ENCODE measurements at regions not wholly inside any gene's neighbourhood (a gene's known extent, or its start where the extent isn't known, plus 50 kb on each side); places are given as distances from the start of the nearest gene placed in this dataset.

GRCh38 chr5:158027806-158028775 is 169.1 kb upstream of the CLINT1 start:
- H3K27me3 ChIP-seq = peaks cover 0 to 10% (median 0%) of the 10 kb centered on the region in 3 donors
- peak in 1 of 2 donors; percentile 65 for DNase-seq
- H3K27ac ChIP-seq = no peak overlapping the region
- WGBS, 5 donors = 29 to 51% (median 40%) methylated on average over 5 of the region's 5 CpGs
- intact Hi-C loops (cut with DNase I; ENCODE audit: low total_unique reads) = no loop called here
- TF ChIP-seq EP300 (IDR thresholded peaks at IDR 0.05) = no peak
- no peak for TF ChIP-seq POLR2AphosphoS5 (IDR thresholded peaks at IDR 0.05)
- no peak for TF ChIP-seq CTCF (IDR thresholded peaks at IDR 0.05)
- TF ChIP-seq POLR2A (IDR thresholded peaks at IDR 0.05) = no peak
- H3K36me3 ChIP-seq = no peaks in the 10 kb centered on the region
- H3K9me3 ChIP-seq = no peaks in the 10 kb centered on the region
- no peak overlapping the region for H3K4me3 ChIP-seq
- H3K4me1 ChIP-seq = no peaks in the 10 kb centered on the region

- Histone ChIP-seq H3K36me3 (no peaks in the 10 kb centered on the region), H3K4me3 (no peak overlapping the region), H3K9me3 (no peaks in the 10 kb centered on the region), H3K27me3 (peaks cover 0 to 10% (median 0%) of the 10 kb centered on the region in 3 donors), H3K4me1 (no peaks in the 10 kb centered on the region), H3K27ac (no peak overlapping the region)
- no peak for TF ChIP-seq EP300 (IDR thresholded peaks at IDR 0.05)
- no peak for TF ChIP-seq CTCF (IDR thresholded peaks at IDR 0.05)
- no peak for TF ChIP-seq POLR2AphosphoS5 (IDR thresholded peaks at IDR 0.05)
- no peak for TF ChIP-seq POLR2A (IDR thresholded peaks at IDR 0.05)
- WGBS, 5 donors = 73 to 86% (median 79%) methylated on average over 7 of the region's 7 CpGs
- intact Hi-C loops (cut with DNase I; ENCODE audit: low total_unique reads) = no loop called here
- DNase-seq = peak in 1 of 2 donors; percentile 30
Measured at GRCh38 chr5:158026304-158027031, 167.5 kb upstream of the CLINT1 start.

GRCh38 chr5:158023266-158023665 is 164.3 kb upstream of the CLINT1 start:
- H3K4me3 ChIP-seq = no peak overlapping the region

GRCh38 chr5:158022837-158023236 is 163.9 kb upstream of the CLINT1 start:
- no peaks in the 10 kb centered on the region for H3K9me3 ChIP-seq
- intact Hi-C loops (cut with DNase I; ENCODE audit: low total_unique reads) = no loop called here
- H3K27ac ChIP-seq = no peak overlapping the region
- no peak overlapping the region for H3K4me3 ChIP-seq
- H3K36me3 ChIP-seq = no peaks in the 10 kb centered on the region
- TF ChIP-seq CTCF (IDR thresholded peaks at IDR 0.05) (no peak), POLR2AphosphoS5 (IDR thresholded peaks at IDR 0.05) (no peak), POLR2A (IDR thresholded peaks at IDR 0.05) (no peak), EP300 (IDR thresholded peaks at IDR 0.05) (no peak)
- DNase-seq = no peak
- H3K27me3 ChIP-seq = peaks cover 0 to 10% (median 0%) of the 10 kb centered on the region in 3 donors
- 73 to 86% (median 75%) methylated on average over 6 of the region's 6 CpGs for WGBS, 5 donors
- H3K4me1 ChIP-seq = no peaks in the 10 kb centered on the region

More at GRCh38 chr5:158023266-158023665, 164.3 kb upstream of the CLINT1 start:
- intact Hi-C loops (cut with DNase I; ENCODE audit: low total_unique reads) = no loop called here
- H3K4me1 ChIP-seq = no peaks in the 10 kb centered on the region
- H3K9me3 ChIP-seq = no peaks in the 10 kb centered on the region
- WGBS, 5 donors = 67 to 74% (median 69%) methylated on average over 7 of the region's 7 CpGs
- H3K27ac ChIP-seq = no peak overlapping the region
- TF ChIP-seq POLR2AphosphoS5 (IDR thresholded peaks at IDR 0.05) = no peak
- TF ChIP-seq EP300 (IDR thresholded peaks at IDR 0.05) = no peak
- DNase-seq = no peak
- peaks cover 0 to 10% (median 0%) of the 10 kb centered on the region in 3 donors for H3K27me3 ChIP-seq
- H3K36me3 ChIP-seq = no peaks in the 10 kb centered on the region
